ENCODE measurements at regions not wholly inside any gene's neighbourhood (a gene's known extent, or its start where the extent isn't known, plus 50 kb on each side); places are given as distances from the start of the nearest gene placed in this dataset.

DNA sequence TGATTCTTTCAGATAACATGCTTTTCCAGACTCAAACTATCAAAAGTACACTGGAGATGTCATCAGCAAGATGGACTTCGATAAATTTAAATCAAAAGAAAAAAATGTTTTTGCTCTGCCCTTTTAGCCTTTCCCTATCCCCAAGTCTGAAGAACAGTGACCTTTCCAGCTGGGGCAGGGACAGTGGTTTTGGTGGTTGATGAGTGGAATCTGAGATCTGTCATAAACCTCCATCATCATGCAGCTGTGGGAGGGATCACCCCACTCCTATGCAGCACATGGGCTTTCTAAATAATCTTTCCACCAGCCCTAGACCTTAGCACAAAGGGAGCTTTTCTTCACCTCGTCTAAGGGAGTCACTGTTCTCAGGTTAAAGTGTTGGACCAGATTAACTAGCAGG lies 869.5 kb upstream of the SOX9 start:
- TF ChIP-seq, protein P1, sequence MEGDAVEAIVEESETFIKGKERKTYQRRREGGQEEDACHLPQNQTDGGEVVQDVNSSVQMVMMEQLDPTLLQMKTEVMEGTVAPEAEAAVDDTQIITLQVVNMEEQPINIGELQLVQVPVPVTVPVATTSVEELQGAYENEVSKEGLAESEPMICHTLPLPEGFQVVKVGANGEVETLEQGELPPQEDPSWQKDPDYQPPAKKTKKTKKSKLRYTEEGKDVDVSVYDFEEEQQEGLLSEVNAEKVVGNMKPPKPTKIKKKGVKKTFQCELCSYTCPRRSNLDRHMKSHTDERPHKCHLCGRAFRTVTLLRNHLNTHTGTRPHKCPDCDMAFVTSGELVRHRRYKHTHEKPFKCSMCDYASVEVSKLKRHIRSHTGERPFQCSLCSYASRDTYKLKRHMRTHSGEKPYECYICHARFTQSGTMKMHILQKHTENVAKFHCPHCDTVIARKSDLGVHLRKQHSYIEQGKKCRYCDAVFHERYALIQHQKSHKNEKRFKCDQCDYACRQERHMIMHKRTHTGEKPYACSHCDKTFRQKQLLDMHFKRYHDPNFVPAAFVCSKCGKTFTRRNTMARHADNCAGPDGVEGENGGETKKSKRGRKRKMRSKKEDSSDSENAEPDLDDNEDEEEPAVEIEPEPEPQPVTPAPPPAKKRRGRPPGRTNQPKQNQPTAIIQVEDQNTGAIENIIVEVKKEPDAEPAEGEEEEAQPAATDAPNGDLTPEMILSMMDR (IDR thresholded peaks at IDR 0.05): no peak
- no peak for TF ChIP-seq POLR2A (IDR thresholded peaks at IDR 0.05)
